ENCODE measurements at regions not wholly inside any gene's neighbourhood (a gene's known extent, or its start where the extent isn't known, plus 50 kb on each side); places are given as distances from the start of the nearest gene placed in this dataset.

GRCh38 chr7:142482891-142483658 lies 225.2 kb upstream of the PRSS58 start:
- TF ChIP-seq CTCF (conservative IDR thresholded peaks at IDR 0.05; ENCODE audit: low read depth in 2 of 2) (peak; percentile 84 to 96), EZH2 (IDR thresholded peaks at IDR 0.05; ENCODE audit: low read depth, unreplicated experiment) (no peak), POLR2AphosphoS5 (IDR thresholded peaks at IDR 0.05; ENCODE audit: low read depth) (no peak)

Measured in GM23338 (cell line).